Suppressor macrophage treated with lipopolysaccharide for 1 hour (primary cell): ENCODE measurements at regions not wholly inside any gene's neighbourhood (a gene's known extent, or its start where the extent isn't known, plus 50 kb on each side); places are given as distances from the start of the nearest gene placed in this dataset.

Source experiments
- DNase-seq, 3 donors: peaks; one replicate each; pipeline ENCODE4 v3.0.0-alpha.2; 2020 to 2022

DNA sequence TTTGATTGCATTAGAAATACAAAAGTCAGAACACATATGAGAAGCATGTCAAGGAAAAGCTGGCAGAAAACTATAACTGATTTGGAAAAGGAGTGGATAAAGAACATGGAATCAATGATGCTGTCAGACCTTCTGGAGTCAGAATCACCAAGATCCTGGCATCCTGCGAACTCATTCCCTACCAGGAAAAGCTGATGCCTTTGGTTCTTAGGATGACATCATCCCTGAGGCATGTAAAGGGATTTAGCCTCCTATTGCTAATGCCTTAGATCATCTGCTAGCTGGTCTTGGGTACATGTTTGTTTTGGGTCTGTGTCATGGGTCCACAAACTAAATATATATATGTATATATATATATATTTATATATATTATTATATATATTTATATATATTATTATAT lies 680.7 kb downstream of the EPHA4 start:
- DNase-seq, result no peak

DNA sequence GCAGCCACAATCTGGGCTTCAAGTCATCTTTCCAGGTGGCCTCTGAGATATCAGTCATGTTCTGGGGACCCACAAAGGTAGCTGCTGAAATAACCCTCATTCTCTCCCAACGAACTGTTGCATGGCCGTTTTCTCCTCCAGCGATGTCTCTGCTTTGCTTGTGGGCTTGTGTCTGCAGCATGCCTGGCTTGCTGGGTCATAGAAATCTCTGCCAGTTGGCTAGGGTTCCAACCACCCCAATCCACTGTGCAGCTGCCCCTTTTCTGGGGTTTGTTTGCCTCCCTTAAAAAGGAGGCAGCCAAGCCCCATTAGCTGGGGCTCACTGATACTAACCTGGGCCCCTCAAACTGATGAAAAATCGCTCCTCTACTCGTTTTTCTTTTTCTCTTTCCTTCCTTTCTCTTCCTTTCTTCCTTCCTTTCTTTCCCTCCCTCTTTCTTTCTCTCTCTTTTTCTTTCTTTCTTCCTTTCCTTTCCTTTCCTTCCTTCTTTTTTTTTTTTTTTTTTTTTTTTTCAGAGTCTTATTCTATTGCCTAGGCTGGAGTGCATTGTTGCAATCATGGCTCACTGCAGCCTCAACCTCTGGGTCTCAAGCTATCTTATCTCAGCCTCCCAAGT lies 680.0 kb downstream of the EPHA4 start:
- no peak for DNase-seq

DNA sequence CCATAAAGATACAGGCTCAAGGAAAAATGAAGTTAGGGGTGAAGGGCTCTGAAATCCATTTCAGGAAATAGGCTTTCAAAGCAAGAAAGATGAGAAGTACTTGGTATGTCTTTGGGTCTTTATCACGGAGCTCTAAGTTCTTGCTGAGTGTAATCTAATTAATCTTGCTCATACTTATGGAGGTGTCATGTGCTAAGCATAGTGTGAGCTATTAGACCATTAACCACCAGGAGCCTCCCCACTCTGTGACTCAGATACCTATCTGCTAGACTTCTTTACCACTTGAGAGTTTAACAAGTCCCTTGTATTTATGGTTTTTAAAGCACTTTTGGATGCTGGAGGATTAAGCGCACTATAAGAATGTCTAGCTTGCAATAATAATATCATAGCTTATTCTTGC lies 678.7 kb downstream of the EPHA4 start:
- DNase-seq, result no peak

DNA sequence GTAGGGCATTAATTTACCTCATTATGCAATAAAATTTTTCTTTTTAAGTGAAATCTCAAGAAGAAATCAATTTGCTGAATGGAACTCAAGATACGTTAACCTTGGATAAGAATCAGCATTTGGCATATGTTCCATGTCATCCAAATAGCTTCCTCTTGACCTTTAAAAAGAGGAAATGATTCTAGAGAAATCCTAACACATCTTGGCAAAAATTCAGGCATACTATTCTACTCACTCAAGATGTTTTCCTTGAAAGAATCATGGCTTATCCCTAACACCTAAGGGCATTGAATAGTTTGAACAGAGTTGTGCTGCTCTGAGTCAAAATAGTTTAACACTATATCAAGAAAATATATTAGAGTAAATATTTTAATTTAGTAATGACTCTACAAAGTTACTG lies 678.0 kb downstream of the EPHA4 start:
- DNase-seq, result no peak

DNA sequence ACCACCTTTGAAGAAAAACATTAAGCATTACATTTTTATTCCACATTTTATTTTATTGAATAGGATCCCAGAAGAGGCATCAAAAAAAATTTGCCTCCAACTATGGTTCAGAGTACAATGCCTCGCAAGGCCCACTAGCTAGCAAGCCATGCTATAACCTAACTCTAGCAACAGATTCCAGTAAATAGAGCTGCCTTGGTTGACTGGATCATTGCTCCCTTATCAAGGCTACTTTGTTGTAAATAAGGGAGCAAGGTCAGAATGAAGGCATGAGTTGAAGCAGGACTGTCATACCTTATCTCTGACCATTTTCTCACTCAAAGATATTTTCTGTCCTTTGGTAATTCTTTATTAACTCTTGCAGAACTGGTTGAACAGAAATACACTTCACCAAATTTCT lies 672.6 kb downstream of the EPHA4 start:
- DNase-seq, result no peak

DNA sequence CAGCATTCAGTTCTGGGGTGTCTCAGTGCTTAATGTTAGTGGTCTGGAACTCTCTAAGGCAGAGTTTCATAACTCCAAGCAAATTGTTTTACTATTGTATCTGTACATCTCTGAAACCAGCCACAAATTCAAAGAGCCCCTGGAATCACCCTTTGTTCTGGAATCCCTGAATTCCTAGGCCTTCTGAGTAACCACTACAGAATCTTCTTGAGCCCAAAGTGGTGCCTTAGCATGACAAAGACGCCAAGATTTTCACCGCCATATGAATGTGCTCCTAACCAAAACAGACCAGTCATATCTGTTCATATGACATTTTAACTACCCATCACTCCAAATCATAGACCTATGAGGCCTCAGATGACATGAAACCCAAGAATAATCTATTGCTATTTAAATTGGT lies 668.1 kb downstream of the EPHA4 start:
- DNase-seq, result no peak

DNA sequence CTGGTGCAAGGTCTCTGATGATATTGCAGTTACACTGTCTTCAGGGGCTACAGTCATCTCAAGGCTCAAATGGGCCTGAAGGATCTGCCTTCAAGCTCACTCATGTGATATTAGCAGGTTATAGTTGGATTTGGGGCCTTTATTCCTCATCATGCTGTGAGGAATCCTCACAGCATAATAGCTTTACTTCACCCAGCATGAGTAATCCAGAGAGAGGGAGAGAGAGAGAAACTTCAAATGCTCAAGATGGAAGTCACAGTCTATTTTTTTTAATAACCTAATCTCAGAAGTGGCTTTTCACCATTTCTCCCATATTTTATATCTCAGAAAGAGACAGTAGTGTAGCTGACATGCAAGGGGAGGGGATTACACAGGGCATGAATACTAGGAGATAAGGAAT lies 658.7 kb downstream of the EPHA4 start:
- no peak for DNase-seq

DNA sequence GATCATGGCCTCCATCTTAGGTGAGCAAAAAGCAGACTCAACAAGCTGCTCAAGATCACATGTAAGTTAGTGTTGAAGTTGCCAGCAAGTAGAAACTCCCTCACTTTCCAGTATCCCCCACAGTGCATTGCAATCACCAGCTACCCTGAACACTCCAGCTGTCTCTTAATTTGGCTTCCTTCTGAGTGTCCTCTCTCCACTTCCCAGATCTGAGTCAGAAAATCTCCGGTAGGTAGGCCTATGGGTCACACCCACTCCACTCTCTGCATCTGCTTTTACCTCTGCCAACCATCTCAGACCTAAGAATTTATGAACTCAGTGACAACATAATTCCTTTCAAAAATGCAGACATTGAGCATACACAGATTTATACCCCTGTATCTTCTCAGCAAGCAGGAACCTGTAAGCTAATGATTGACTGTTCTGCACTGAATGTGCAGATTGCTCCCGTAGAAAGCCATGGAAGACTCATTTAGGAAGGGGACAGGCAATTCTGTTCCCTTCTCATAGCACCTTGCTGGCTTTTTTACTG lies 656.9 kb downstream of the EPHA4 start:
- DNase-seq, result no peak

DNA sequence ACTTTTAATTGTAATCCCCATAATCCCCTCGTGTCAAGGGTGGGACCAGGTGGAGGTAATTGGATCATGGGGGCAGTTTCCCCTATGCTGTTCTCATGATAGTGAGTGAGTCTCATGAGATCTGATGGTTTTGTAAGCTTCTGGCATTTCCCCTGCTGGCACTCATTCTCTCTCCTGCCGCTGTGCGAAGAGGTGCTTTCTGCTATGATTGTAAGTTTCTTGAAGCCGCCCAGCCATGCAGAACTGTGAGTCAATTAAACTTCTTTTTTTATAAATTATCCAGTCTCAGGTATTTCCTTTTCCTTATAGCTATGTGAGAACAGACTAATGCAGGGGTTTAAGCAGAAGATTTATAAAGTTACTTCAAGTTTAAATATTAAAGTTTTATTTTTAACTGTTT lies 655.2 kb downstream of the EPHA4 start:
- no peak for DNase-seq

DNA sequence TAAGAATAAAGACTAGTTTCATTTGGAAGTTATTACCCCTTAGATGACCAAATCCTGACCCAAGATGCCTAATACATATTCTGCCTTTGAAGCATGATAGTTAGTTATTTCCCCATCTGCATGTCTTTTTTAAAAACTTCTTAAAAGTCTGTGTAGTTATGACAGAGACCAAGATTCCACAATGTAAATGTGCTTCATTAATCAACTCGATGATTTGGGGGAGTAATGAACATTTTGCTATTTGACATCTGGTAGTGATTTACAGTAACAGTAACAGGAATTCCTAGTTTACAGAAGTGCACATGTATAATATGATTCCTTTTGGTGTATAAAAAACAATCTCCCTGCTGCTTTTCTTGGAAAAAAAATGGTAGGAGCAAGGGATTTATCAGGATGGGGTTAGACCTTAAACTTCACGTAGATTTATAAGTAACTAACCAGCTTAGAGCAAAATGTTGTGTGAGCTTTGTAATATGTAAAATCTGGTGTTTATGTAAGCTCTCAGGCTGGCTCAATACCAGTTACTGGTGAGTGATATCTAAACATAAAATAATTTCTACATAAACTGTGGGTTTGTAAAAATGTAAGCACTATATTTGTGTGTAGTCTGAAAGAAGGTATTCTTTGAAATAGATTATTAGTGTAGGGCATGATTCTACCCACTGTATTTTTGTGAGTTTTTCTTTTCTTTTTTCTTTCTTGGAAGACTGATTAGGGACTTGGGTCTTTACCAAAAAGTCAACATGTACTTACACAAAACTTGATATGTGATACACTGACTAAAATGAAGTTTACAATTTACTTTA lies 641.6 kb downstream of the EPHA4 start:
- DNase-seq, result no peak

DNA sequence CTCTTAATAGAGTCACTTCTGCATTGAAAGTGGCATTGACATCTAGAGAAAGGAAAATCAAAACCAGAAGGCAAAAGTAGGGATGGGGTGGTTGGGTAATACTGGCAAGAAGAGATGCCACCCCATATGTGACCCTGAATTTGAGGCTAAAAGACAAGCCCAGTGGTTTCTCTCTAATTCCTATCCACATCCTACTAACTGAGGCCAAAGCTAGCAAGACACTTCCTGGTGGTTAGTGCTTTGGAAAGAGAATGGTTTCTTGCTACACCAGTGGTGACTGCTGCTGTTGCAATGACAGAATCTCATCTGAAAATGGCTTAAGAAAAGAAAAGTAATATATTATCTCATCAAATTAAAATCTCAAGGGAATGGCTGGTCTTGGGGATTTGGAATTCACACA lies 640.6 kb downstream of the EPHA4 start:
- DNase-seq, result no peak

DNA sequence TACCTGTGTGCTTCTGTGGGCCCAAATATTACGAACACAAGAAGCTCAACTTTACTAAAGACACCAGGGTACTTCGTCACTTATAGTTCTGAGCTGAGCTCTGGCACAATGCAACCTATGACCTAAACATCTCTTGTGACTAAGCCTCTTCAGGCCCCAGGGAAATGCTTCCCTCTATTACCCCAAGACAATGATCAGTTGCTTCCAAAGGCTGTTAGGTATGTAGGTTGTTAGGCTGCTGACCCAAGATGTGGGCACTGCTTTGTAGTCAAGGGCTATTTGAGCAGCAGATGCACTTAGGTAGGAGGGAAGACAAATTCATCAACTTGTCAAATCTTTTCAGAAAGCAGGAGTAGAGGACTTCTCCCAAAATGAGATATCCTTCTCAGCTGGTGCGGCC lies 640.1 kb downstream of the EPHA4 start:
- no peak for DNase-seq

DNA sequence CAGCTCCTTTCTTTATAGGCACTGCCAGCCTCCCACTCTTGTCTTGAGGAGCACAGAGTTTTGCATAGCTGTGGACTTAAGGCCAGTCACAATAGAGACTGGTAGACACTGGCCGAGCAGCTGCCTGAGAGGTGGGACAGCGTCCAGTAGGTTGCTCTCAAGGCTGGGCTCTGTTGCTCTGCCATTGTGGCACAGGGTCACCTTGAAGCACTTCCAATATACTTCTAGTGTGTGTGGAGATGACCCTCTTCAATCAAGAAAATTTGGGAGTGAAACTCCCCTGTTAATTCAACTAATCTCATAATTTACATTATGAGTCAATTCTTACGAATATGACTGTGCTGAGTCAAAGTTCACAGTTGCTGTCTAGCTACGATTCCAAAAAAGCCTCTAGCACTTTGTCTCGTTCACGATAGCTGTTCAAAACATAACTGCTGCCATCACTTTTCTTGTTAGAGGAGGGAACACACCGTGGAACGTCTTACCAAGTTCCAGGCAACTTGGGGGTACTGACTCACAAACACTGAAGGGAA lies 636.2 kb downstream of the EPHA4 start:
- DNase-seq, result no peak

DNA sequence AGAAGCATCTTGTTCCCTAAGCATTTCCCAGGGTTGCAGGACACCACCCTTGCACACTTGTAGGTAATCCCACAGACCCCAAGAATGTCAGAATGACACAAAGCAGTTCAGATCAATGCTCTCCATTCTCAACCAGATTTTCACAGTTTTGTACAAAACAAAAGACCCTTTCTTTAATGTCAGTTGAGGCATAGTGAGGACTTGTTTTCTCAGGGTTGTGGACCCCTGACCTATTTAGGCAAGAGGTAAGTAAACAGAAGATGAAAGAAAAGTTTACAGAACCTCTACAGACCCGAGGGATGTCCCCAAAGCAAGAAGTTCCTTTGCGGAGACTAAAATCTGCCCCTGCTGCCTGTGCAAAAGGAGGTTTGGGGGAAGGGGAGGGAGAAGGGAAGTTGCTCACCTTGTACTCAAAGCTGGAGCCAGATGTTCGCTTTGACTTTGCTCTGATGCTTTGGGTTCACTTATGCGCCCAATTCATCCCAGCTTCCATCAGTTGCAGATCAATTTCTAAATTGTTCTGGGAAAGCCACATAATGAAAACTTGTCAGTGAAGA lies 635.4 kb downstream of the EPHA4 start:
- DNase-seq, result no peak

DNA sequence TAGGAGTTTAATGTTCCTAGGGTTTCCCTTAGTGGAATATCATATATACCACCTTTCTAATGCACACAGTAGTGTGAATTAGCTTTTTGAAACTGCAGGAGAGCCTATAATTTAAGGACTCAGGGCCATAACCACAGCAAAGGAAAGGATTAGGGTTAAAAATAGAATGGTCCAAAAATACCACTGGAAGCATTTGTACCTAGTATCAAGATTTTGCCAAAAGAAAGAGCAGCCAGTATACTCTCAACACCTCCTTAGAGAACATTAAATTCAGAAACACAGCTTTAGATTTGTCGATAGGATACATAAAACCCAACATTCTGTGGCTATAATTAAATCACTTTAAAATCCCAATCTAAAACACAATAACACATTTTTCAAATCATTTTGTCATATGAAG lies 634.9 kb downstream of the EPHA4 start:
- no peak for DNase-seq

DNA sequence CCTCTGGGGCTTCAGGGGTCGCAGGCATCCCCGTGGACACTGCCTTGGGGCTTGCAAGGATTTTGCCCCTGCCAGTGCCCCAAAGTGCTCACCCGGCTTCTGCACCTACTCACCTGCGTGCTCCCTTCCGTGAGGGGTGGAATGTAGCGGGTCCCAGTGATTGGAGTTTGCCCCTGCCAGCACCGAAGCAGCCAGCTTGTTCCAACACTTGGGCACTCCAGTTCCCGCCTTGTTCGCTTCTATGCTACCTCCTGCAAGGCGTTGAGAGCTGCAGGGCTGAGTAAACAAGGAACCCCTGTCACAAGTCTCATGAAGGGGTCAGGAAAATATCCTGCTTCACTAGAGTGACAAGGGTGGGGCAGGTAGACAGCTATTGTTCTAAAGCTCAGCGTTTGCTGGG lies 631.5 kb downstream of the EPHA4 start:
- DNase-seq, result no peak

DNA sequence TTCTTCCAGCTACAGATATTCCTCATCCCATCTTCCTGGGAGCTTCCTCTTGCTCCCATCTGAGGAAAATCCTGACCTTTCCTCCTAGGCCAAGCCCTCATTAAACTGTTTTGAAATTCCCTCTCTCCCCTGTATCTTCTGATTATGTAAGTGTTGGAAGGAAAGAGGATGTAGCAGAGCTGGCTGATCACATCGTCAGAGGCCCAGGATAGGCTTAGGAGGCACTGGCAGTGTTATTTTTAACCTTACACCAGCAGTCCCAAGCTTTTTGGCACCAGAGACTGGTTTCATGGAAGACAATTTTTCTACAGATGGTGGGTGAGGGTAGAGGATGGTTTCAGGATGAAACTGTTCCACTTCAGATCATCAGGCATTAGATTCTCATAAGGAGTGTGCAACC lies 630.4 kb downstream of the EPHA4 start:
- DNase-seq, result no peak

DNA sequence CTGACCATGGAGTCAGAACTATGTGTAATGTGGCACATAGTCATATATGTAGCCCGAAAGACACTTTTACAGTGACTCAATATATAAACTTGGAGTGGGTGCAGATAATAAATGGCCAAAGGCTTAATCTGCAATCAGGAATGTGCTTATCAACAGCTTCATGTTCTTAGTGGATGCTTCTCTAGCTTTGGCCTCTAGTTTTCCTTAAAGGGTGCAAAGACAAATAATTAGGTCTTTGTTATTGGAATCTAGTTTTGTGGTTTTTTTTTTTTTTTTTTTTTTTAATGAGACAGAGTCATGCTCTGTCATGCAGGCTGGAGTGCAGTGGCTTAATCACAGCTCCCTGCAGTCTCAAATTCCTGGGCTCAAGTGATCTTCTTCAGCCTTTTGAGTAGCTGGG lies 625.6 kb downstream of the EPHA4 start:
- DNase-seq, result no peak

DNA sequence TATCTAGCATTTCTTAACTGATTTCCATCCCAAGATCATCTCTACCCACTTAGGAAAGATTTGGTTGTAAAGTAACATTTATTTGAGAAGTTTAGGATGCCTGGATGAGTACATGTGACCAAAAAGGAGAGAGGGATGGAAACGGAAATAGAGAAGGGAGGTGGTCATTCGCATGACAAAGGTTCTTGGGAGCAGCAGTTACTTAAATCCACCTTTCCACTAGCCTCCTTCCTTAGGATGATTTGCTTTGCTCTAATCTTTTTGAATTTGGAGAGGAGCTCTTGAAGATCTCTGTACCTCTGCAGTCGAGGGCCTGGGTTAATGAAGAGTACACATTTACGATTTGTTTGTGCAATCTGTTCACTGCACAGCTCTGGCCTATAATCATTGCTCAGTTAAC lies 623.5 kb downstream of the EPHA4 start:
- DNase-seq, result no peak

DNA sequence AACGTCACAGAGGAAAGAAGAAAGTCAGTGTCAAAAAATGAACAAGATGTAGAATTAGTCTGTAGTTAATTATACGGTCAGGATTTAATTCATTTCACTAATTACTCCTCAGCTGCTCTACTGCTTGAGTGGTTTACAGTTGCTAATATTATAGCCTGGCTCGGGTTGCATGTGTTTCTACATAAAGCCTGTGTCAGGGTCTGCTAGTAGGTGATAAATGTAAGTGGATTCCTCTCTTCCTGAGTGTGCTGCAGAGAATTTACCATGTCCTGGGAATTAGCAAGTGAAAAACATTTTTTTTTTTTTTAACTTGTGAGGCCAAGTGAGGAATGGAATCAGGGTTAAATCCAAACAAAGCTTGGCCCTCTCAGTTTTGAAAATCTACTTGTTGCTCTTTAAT lies 622.6 kb downstream of the EPHA4 start:
- no peak for DNase-seq

DNA sequence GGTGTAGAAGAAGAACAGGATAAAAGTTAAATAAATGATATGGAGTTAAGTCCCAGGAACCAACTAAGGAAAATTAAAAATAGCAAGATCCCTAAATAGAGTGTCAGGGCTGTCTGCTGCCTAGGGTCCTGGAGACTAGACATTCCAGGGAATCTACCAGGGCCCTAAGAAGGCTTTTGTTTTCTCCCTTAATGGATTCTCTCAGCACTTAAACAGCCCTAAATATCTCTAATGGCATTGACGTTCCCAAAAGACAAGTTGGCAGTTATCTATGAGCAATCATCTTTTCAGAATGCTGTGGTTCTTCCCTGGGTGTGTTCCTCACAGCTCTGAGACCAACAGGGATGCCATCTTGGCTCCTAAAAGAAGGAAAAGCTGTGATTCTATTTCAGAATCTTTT lies 616.3 kb downstream of the EPHA4 start:
- DNase-seq, result no peak

DNA sequence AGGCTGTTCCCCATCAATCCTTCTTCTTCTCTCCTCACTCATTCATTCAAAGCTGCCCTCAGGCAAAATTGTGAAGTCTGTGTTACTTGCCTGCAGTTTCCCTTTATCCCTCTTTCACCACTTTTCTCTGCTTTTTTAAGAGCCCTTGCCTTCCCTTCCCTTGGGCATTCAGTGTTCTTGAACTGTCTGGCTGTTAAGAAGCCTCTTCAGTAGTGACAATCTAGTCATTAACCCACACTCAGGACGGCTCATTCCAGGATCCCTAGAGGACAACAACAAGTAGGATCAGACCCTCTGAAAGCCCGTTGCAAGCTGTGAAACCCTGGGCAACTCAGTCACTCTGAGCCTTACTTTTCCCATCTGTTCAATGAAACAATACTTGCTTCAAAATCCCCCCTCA lies 615.7 kb downstream of the EPHA4 start:
- DNase-seq, result no peak

DNA sequence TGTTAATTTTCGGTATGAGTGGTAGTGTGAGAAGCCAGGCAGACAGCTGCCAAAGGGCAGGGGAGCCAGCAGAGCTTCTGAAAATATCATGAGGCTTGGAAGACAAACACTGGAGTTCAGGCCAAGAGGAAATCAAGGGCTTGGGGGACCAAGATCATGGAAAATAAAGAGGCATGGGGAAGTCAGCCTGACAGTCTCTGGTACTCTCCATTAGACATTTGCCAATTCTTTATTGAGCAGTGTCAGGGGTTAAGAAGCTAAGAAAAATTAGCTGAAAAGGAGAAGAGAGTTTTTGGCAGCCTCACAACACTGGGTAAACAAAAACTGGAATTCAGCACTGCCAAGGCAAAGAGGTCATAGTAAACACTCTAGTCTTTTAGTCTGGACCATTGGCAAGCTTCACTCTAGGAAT lies 612.7 kb downstream of the EPHA4 start:
- DNase-seq, result no peak
